NCI-H2081 treated with DMSO at 0.1 percent for 48 hours (cell line): ENCODE measurements at regions not wholly inside any gene's neighbourhood (a gene's known extent, or its start where the extent isn't known, plus 50 kb on each side); places are given as distances from the start of the nearest gene placed in this dataset.

Source experiments
- DNase-seq: peaks from one replicate; lab custom pipeline; 2025; lab: John Stamatoyannopoulos, UW

DNA sequence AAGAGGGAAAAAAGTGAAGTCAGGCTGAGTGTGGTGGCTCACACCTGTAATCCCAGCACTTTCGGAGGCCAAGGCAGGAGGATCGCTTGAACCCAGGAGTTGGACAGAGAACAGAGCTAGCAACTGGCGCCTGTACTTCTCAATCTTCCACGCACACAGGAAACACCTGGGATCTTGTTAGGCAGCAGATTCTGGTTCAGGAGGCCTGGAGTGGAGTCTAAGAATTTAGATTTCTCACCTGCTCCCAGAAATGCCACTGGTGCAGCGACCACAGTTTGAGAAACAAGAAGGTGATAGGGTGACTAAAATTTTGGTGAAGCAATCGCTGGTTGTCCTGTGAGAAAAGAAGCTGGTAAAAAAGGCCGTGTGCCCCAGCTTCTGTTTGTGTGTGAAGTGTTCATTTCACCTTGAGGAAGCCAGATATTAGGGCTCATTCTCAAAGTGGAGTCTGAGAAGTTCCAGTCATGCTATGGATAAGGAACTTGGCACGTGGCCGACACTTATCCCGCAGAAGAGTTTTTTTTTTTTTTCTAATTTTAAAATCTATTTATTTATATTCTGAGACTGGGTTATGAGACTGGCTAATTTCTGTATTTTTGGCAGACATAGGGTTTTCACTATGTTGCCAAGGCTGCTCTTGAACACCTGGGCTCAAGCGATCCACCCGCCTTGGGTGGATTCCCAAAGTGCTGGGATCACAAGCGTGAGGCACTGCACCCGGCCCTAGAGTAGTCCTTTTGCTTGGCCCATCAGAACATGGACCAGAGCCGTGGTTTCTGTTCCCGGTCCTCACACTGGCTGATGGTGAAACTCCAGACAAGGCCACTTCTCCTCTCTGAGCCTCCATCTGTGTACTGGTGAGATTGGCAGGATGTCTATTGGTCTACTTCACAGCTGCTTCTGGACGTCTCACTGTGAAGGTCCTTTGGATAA is 324.6 kb upstream of the PROK2 start:
- no peak for DNase-seq

DNA sequence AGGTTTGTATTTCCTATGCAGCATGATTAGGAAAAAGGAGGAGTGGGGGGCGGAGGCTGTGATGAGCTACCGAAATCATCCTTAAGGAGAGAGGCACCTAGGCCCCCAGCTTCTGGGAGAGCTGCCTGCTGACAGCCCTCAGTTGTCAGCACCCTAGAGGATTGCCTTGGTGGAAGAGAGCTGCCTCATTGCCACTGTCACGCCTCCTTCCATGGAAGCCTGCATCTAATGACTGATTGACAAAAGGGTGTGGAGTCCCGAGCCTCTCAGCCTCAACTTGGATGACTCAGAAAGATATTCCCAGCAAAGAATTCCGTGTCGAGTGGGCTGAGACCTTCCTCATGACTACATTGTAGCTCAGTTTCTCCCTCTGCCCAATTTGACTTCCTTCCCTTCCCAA is 320.4 kb upstream of the PROK2 start:
- no peak for DNase-seq

DNA sequence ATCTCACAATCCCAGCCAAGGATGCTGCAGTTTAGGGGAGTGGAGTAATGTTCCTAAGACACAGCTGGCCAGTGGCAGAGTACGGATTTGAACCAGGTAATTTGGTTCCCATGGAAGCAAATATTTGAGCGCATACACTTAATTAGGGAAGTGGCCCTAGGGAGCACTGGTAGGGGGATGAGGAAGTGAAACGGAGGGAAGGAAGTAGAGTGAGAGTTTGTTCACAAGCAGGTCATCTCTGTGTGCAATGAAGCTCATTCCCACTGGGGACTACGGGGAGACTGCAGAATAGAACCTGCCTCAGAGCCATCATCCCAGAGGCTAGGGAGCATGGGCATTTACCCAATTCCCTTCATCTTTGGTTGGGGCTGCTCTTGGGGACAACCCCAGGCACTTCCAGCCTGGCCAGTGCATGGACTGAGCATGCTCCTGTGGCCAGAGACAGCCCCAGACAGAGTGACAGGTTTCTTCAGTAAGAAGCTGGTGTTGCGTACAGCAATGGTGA is 317.2 kb upstream of the PROK2 start:
- DNase-seq: no peak

DNA sequence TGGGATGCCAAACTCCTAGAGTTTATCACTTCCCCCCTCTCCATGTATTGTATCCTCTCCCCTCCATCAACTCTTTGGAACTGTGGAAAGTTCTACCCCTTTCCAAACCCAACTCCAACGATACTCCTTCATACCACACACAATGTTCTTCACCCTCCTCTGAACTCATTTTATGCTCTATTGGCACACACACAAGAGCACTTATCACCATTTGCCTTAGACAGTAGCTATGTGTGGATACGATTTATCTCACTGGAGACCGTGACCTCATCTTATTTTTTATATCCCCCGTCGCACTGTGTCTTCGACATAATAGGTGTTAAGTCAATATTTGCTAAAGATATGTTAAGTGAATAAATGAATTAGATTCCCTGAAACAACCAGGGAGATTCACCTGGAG is 316.5 kb upstream of the PROK2 start:
- no peak for DNase-seq

DNA sequence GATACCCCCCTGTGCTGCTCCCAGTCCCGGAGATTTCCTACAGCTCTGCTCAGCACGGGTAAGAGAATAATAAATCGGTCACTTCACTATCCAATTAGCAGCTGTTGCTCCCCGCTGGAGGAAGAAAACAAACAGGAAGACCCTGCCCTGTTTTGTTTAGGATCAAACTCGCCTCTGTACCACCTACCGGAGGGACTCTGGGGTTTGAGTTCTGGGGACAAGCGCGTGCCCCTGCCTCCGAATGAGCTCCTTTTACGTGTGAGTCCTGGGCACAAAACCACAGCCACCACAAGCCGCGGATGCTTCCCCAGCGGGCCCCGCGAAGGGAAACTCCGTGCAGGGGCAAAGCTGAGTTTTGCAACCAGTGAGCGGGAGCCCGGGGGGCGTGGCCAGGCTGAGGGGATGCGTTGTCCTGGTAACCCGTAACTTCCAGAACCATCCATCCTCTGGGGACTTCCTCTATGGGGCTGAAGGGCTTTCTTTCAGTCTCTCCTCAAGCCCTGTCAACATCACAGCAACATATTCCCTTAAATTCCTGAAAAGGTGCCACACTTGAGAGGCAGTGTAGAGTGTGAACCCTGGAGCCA is 315.7 kb upstream of the PROK2 start:
- DNase-seq: no peak

DNA sequence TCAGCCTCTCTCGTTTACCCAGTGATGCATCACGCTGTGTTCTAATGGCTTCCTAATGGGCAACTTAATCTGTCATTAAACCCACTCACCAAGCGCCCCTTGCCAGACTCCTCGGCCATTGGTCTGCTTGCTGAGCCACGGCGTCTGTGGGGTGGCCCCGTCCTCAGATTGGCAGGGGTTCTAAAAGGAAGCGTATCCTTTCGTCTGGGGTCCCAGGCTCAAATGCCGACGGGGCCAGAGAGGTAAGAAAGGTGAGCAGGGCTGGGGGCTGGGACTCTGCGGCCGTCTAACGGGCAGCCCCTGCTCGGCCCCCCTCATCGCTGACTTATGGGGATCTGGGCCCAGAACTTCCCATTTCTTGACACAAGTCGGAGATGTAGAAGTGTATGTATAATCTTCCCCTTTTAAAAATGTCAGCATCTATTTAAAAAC is 315.1 kb upstream of the PROK2 start:
- DNase-seq: no peak

DNA sequence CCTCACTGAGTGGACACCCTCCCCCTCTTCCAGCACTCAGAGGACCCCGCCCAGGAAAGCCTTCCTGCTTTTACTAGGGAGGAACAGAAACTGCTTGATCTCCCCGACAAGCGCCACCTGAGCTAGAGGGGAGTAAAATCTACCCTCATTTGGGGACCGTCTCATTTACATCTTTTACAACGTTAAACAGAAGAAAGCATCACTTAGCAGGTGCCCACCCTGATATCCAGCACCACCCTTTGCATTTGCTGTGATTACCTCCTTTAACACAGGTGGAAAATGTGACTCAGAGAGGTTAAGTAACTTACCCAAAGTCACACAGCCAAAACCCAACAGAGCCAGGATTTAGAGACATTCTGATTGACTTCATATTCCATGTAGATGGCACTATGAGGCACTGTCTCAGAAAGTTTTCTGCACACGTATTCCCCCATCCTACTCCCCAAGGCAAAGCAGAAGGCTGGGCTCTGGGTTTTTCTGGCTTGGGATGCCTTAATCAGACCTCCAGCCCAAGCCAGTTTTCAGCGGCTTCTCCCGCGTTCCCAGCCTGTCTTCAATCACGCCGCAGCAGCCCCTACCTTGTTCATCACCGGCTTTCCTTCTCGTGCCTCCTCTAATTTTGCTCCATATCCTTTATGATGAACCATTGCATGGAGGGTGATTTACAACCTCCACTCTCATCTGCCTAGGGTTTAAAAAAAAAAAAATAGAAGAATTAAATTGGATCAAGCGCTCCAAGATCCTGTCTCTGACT is 314.6 kb upstream of the PROK2 start:
- no peak for DNase-seq

DNA sequence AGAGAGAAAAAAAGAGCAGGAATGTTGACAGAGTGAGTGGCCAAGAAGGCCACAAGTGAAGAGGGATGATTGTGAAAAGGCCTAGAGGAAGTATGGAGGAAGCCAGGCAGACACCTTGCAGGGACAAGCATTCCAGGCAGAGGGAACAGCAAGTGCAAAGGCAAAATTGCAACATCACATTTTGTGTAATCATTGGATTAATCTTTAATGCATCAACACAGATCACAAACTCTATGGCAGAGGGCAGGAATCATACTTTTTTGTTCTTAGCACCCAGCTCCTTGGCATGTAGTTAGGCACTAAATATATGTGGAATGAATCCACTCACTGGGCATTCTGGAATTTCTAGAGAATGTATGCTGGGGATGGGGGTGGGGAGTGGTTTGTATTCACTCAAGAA is 312.1 kb upstream of the PROK2 start:
- no peak for DNase-seq

DNA sequence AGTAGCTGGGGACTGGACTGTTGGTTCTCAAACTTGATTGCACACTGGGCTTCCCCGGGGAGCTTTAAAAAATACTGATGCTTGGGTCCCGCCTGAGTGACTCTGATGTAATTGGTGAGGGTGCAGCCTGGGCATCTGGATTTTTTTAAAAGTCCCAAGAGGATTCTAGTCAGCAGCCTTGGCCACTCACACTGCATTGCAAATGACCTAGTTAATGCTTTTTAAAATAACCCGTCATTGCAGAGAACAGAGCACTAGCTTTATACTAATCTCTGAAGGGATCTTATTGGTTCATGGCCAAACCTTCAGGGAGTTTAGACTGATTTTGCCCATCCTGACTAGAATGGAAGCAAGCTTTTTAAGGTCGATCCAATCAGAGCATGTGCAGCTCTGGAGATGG is 310.6 kb upstream of the PROK2 start:
- DNase-seq: no peak

DNA sequence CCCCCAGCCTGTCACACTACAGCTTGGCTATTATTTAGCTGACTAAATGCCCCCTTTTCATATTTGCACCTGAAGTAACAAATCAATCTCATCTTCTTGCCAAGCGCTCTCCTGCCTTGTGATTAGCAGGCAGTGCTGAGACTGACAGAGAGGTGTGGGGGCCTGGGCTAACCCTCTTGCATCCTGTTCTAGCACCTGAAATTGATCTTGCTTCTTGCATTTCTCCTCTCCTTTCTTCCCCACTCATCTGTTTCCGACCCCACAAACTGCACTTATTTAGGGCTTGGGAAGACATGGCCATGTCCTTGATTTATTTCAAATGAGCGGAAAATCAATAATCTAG is 309.0 kb upstream of the PROK2 start:
- no peak for DNase-seq

DNA sequence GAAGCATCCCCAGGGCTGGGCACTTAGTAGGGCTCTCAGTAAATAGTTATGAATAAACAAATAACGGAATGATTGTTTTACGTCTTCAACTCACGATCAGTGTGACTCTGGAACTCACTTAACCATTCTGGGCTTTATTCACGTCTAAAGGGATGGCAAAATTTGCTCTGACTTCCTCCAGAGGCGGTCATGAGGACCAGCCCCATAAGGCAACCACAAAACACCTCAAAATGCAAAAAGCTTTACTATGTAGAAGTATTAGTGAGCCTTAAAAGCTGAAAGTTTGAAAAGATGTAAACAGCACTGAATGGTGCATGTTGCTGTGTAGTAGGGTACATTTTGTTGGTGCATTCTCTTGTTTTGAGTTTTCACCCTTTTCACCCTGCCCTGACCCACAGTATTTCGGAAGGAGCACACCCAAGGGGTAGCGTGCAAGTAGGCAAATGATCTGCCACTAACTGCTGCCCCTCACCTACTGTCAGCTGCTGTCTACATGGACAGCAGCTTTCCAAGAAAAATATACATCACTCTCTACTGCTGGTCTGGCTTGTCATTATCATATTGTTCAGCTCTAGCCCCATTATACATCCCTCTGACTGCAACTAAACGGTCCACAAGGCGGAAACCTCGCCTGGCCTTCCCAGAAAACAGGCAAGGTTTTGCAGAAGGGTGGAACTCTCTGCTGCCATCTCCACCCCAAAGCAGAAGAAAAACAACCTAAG is 308.5 kb upstream of the PROK2 start:
- DNase-seq: no peak

DNA sequence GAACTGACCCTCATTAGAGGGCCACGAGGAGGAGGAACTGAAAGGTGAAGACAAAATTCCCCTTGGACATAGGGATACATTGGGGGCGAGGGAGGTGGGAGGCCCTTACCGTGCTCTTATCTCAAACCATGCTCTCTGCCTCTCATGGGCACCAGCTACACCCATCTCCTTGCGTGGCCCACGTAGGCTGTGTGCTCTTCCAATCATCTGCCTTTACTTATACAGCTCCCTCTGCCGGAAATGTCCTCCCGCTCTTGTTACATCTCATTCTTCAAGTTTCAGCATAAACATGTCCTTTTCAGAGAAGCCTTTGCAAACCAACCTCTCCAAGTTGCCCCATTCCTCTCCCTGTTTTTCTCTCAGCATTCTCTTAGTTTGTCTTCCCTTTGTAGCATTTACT is 307.8 kb upstream of the PROK2 start:
- DNase-seq: no peak

DNA sequence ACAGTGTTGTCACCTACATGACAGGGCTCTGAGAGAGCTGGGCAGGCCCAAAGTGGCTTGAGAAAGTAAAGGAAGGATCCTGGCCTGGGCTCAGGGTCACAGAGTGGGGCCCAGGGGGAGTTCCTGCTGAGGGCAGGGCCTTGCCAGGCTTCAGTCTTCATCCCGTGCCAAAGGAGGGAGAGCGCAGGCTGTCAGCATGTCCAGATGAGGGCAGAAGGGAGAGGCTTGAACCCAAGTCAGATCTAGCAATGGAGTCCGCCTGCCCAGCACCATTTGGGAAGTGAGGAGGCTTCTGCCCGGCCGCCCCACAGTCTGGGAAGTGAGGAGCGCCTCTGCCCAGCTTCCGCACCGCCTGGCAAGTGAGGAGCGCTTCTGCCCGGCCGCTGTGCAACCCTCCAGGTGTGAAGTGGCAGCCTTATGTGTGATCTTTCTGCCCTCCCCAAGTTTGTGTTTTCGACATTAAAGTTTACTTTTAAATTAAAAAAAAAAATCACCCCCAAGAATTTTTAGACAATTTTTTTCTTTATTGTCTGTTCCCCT is 303.6 kb upstream of the PROK2 start:
- no peak for DNase-seq

DNA sequence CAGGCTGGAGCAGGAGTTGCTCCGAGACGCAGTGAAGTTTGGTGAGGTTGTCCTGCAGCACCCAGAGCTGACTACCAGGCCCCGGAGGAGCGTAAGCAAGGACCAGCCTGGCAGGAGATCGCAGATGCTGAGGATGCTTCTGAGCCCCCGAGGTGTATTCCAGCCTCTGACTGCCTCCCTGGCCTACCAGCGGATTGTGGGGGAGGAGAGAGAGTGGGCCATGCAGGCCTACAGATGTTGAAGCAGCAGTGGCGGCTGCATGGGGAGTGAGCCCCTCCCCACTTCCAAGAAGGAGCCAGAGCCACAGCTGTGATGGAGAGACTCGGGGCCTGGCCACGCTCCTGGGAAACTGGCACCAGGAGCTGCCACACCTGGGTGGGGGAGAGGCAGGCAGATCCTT is 302.5 kb upstream of the PROK2 start:
- no peak for DNase-seq

DNA sequence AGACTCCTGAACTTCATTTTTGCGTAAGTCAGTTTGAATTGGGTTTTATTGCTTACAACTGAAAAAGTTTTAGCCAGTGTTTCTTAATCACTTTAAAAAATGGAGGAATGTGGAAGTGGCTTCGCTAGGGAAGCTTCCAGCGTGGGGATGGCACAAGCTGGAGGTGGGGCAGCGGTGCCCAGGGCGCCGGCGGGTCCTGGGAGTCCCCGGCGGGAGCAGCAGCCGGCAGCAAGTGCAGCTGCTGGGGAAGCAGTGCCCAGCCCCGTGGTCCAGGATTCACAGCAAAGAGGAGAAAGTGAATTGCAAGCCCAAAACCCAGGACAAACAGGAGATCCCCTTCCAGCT is 301.8 kb upstream of the PROK2 start:
- no peak for DNase-seq

DNA sequence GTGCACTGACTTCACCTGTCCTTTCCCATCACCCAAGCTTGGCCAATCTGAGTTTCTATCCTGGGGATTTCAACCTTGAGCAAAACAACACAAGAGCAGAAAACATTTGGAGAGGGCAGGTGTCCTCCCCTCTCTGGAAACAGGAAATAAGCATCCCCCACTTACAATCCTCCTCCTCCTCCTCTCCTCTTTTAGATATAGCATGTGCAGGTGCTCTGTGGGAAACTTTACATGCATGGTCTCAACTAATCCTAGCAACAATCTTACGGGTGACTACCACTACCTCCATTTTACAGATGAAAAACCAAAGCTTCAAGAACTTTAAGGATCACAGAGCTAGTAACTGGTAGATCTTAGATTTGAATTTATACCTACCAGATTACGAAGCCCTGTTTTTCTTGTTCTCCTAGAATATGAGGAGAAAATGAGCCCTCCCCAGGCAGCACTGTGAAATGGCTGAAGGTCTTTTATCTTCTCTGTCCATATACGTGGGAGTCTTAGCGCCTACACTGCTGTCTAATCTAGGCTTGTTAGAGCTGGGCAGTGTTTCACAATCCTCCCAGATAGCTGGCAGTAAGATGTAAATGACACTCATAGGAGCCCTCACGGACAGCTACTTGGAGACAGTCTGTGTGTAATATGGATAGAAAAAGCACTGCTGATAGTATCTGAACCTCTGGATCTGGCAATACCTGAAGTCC is 301.2 kb upstream of the PROK2 start:
- DNase-seq: no peak

DNA sequence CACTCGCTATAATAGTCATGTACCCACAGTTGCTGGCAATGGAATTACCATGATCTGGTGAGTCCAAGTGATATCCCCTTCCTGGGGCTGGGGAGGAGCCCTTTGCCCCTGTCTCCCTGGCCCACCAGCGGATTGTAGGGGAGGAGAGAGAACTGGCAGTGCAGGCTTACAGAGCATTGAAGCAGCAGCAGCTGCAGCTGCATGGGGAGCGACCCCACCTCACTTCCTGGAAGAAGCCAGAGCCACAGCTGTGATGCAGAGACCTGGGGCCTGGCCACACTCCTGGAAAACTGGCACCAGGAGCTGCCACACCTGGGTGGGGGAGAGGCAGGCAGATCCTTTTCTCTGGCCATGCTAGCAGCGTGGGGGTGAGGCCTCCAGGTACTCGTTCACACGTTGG is 300.1 kb upstream of the PROK2 start:
- DNase-seq: no peak

DNA sequence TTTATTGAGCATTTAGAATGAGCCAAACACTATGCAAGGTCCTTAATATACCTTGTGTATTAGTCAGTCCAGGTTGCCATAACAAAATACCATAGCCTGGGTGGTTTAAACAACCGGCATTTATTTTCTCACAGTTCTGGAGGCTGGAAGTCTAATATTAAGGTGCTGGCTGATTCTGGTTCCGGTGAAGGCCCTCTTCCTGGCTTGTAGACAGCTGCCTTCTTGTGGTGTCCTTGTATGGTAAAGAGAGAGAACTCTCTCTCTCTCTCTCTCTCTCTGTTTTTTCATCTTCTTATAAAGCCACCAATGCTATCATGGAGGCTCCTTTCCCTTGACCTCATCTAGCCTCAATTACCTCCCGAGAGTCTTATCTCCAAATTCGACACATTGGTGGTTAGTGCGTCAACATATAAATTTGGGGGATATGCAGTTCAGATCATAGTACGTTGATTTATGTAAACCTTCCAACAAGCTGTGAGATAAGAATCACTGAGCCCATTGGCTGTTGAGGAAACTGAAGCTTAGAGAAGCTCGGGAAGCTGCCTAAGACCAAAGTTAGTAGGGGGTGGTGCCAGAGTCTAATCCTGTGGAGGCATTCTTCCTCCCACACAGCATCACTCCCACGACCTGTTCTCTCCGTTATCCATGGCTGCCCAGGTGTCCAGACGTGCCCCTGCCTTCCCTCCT is 298.0 kb upstream of the PROK2 start:
- no peak for DNase-seq

DNA sequence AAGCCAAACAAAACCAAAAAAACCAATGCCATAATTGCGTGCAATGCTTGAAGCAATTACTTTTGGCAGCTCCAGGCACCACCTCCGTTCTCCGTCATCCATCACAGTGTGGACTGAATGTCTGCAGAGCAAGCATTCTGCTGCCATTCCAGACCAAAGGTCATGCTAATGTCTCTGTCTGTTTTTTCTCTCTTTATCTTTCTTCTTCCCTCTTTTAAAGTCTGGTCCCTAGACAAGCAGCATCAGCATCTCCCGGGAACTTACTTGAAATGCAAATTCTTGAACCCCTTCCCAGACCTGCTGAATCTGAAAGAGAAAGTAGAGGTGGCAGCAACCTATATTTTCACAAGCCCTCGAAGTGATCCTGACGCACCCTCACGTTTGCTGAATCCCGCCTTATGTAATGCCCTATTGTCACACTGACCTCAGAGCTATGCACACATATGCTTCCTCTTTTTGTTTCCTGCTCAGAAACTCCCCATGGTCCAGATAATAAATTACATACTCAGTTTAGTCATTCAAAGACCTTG is 297.3 kb upstream of the PROK2 start:
- no peak for DNase-seq

DNA sequence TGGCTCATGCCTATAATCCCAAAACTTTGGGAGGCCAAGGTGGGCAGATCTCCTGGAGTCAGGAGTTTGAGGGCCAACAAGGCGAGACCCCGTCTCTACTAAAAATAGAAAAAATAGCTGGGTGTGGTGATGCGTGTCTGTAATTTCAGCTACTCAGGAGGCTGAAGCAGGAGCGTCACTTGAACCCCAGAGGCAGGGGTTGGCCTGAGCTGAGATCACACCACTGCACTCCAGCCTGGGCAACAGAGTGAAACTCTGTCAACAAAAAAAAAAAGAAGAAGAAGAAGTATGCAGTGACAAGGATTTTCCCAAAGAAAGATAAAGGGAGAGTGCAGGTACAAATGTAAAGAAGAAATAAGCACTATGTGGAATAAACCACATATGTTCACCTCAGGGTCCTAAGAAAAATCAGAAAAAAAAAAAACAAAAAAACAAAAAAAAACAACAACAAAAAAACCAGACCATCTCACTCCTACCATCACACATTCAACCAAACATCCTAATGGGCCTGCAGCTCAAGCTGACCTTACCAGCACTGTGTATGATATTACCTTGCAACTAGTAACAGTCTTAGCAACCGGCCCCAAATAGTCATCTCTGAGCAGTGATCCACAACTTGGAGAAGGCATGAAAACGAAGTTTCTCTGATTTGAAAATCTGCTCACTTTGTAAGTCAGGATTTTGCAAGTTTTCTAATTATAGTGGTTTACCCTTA is 296.7 kb upstream of the PROK2 start:
- DNase-seq: no peak
